Fibroblast of lung (primary cell): ENCODE measurements at regions not wholly inside any gene's neighbourhood (a gene's known extent, or its start where the extent isn't known, plus 50 kb on each side); places are given as distances from the start of the nearest gene placed in this dataset.

Source experiments
- DNase-seq, 2 donors: peaks; one replicate each; pipeline versions ENCODE4 v3.0.0 to v3.0.0-alpha.2; 2010; ENCODE audit warnings: low read depth in 2 of 2
- H2AFZ ChIP-seq: 2 replicates; pipeline ENCODE4 v1.5.1; 2012; ENCODE audit warnings: low read length, control low read depth, inconsistent platforms
- H3K27ac ChIP-seq: 2 replicates; pipeline ENCODE4 v1.5.1; 2011; ENCODE audit warnings: low read length, control low read depth; ENCODE audit not compliant: insufficient read depth
- H3K27me3 ChIP-seq: 2 replicates; pipeline ENCODE4 v1.5.1; 2011; ENCODE audit warnings: mild to moderate bottlenecking, low read length; ENCODE audit not compliant: control insufficient read depth, insufficient read depth
- H3K36me3 ChIP-seq: 2 replicates; pipeline ENCODE4 v1.5.1; 2011; ENCODE audit warnings: low read length; ENCODE audit not compliant: control insufficient read depth, insufficient read depth
- H3K4me1 ChIP-seq: 2 replicates; pipeline ENCODE4 v1.5.1; 2011; ENCODE audit warnings: low read length; ENCODE audit not compliant: control insufficient read depth, insufficient read depth; ENCODE audit errors: extremely low read depth
- H3K4me2 ChIP-seq: 2 replicates; pipeline ENCODE4 v1.5.1; 2011; ENCODE audit warnings: low read length, control low read depth; ENCODE audit not compliant: insufficient read depth; ENCODE audit errors: extremely low read depth
- H3K4me3 ChIP-seq, 4 experiments: fragments of 200-600 bp in 1 of 4; sonication (generic) in 1 of 4; replicated peaks in 1 of 4; 2 replicates each; pipeline ENCODE4 v1.5.1; 2011 to 2016; ENCODE audit warnings: low read length in 4 of 4, low read depth in 3 of 4, mild to moderate bottlenecking in 3 of 4, control low read depth in 2 of 4, inconsistent platforms in 1 of 4, mixed read lengths in 1 of 4; ENCODE audit not compliant: insufficient read depth in 1 of 4; ENCODE audit errors: control extremely low read depth in 1 of 4
- H3K79me2 ChIP-seq: 2 replicates; pipeline ENCODE4 v1.5.1; 2012; ENCODE audit warnings: mild to moderate bottlenecking, low read length, inconsistent platforms; ENCODE audit not compliant: control insufficient read depth, insufficient read depth
- H3K9ac ChIP-seq: 2 replicates; pipeline ENCODE4 v1.5.1; 2011; ENCODE audit warnings: mild to moderate bottlenecking, low read length, control low read depth; ENCODE audit not compliant: insufficient read depth
- H3K9me3 ChIP-seq: 2 replicates; pipeline ENCODE4 v1.5.1; 2012; ENCODE audit warnings: low read depth, low read length; ENCODE audit not compliant: control insufficient read depth, insufficient read depth
- H4K20me1 ChIP-seq: 2 replicates; pipeline ENCODE4 v1.5.1; 2011; ENCODE audit warnings: low read length; ENCODE audit not compliant: control insufficient read depth, insufficient read depth; ENCODE audit errors: extremely low read depth
- CTCF ChIP-seq, 2 donors: IDR thresholded peaks in 1 of 2; conservative IDR thresholded peaks in 1 of 2; 1 replicate in 1 of 2; 2 replicates in 1 of 2; pipeline ENCODE4 v1.5.1; 2011 to 2012; ENCODE audit warnings: low read length in 2 of 2, control low read depth in 1 of 2, inconsistent platforms in 1 of 2, low read depth in 1 of 2, mild to moderate bottlenecking in 1 of 2
- EZH2 ChIP-seq: IDR thresholded peaks from 2 replicates; pipeline ENCODE4 v1.5.1; 2012; ENCODE audit warnings: low read length, control low read depth, mild to moderate bottlenecking; ENCODE audit errors: missing control alignments

DNA sequence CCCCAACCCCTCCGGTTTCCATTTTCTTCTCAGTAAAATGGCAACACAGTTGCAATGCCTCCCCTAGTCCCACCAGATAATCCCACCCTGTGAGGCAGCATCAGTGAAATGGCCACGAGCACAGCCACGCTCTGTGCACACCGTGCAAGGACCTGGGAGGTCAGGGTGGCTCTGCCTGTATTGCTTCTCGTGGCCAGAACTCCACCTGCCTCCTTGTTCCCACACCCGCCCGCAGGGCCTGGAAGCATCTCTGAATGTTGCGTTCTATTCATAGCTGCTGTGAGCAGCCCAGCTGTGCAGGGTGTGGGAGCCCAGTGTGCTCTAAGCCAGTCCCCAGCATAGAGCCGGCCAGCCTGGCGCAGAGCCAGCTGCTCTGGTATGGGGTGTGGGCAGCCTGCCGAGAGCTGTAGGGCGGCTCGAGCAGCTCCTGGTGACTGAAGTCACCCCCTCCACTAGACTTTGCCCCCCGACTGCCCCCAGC lies 161.1 kb downstream of the DLL1 start:
- Histone ChIP-seq H3K27ac (no peak overlapping the region), H3K9me3 (no peaks in the 10 kb centered on the region), H4K20me1 (no peaks in the 10 kb centered on the region), H3K4me1 (no peaks in the 10 kb centered on the region), H3K27me3 (no peaks in the 10 kb centered on the region), H3K4me2 (no peak overlapping the region), H3K36me3 (no peaks in the 10 kb centered on the region), H3K4me3 (no peak overlapping the region), H3K9ac (no peak overlapping the region), H3K79me2 (no peaks in the 10 kb centered on the region), H2AFZ (no peak overlapping the region)
- no peak for DNase-seq
- no peak for TF ChIP-seq CTCF (conservative IDR thresholded peaks at IDR 0.05 in 1 of 2, IDR thresholded peaks at IDR 0.05 in 1 of 2; ENCODE audit: low read depth in 1 of 2, low read length in 2 of 2)
- no peak for TF ChIP-seq EZH2

DNA sequence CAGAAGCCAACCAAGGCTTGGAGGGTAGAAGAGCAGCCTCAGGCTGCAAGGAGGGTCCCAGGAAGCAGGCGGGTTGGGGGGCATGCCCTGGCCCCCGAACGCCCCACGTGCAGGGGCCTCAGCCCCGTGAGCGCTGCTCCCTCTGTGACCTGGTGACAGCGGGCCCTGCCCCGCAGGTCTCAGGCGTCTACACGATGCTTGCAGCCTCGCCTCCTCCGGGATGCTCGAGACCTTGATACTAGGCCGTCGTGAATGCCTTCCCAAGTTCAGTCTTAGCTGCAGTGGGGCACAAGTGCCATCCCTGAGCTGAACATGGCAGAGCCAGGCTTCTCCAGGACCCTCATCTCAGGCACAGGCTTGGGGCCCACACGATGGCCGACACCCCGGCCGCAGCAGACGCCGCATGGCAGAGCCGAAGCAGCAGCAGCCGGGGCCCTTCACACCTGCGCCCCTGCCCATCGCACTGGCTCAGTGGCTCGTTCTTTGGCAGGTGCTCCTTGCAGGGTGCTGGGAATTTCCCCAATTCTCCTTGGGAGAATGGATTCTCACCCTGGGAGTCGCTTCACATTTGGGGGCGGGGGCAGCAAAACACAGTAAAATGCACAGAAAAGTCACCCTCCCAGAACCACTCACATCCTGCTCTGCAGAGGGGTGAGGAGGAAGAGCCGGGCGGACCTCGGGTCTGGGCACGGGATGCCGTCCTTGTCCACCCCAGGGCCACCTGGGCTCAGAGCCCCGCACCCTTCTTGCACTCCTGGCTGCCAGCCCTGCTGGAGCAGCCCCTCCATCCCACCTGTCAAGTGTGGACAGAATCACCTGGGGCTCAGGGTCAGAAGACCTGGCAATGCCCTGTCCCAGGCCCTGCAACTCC lies 161.8 kb downstream of the DLL1 start:
- Histone ChIP-seq H3K79me2 (no peaks in the 10 kb centered on the region), H3K27me3 (no peaks in the 10 kb centered on the region), H3K4me1 (no peaks in the 10 kb centered on the region), H3K36me3 (no peaks in the 10 kb centered on the region), H4K20me1 (no peaks in the 10 kb centered on the region), H2AFZ (no peak overlapping the region), H3K4me3 (no peak overlapping the region), H3K9me3 (no peaks in the 10 kb centered on the region), H3K4me2 (no peak overlapping the region), H3K27ac (no peak overlapping the region), H3K9ac (no peak overlapping the region)
- TF ChIP-seq EZH2 (no peak), CTCF (conservative IDR thresholded peaks at IDR 0.05 in 1 of 2, IDR thresholded peaks at IDR 0.05 in 1 of 2; ENCODE audit: low read depth in 1 of 2, low read length in 2 of 2) (no peak)
- no peak for DNase-seq

DNA sequence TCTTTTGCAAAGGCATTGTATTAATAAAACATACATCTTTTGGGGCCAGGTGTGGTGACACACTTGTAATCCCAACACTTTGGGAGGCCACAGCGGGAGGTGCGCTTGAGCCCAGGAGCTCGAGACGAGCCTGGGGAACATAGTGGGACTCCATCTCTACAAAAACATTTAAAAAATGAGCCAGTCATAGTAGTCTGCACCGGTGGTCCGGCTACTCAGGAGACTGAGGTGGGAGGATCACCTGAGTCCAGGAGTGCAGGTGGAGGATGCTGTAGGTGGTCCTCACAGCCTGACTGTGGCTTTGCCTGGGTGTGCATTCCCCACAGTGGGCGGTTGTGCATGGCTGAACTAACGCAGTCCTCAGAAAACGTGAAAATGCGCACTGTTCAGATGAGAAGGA lies 162.5 kb downstream of the DLL1 start:
- no peak for DNase-seq
- no peaks in the 10 kb centered on the region for H4K20me1 ChIP-seq
- no peak overlapping the region for H3K4me3 ChIP-seq
- H2AFZ ChIP-seq: no peak overlapping the region
- H3K4me1 ChIP-seq: no peaks in the 10 kb centered on the region
- H3K27me3 ChIP-seq: no peaks in the 10 kb centered on the region
- no peak for TF ChIP-seq CTCF (conservative IDR thresholded peaks at IDR 0.05 in 1 of 2, IDR thresholded peaks at IDR 0.05 in 1 of 2; ENCODE audit: low read depth in 1 of 2, low read length in 2 of 2)
- no peak for TF ChIP-seq EZH2
- H3K36me3 ChIP-seq: no peaks in the 10 kb centered on the region
- H3K9me3 ChIP-seq: no peaks in the 10 kb centered on the region
- no peak overlapping the region for H3K9ac ChIP-seq
- no peak overlapping the region for H3K4me2 ChIP-seq
- H3K27ac ChIP-seq: no peak overlapping the region
- H3K79me2 ChIP-seq: no peaks in the 10 kb centered on the region
